ENCODE measurements at regions not wholly inside any gene's neighbourhood (a gene's known extent, or its start where the extent isn't known, plus 50 kb on each side); places are given as distances from the start of the nearest gene placed in this dataset.

GRCh38 chr9:109599711-109600110 lies 101.6 kb upstream of the PTPN3 start (continued):
- TF ChIP-seq ZNF70 (CRISPR knock-in tag; IDR thresholded peaks at IDR 0.05), result no peak

- peak; percentile 73 for ATAC-seq
- TF ChIP-seq ZFP3 (CRISPR knock-in tag; IDR thresholded peaks at IDR 0.05) (no peak), ISL1 (CRISPR knock-in tag; IDR thresholded peaks at IDR 0.05) (no peak), ZNF565 (CRISPR knock-in tag; conservative IDR thresholded peaks at IDR 0.05; ENCODE audit: low read depth) (no peak), ARNTL (CRISPR knock-in tag; IDR thresholded peaks at IDR 0.05; ENCODE audit: borderline replicate concordance, low read depth) (no peak), OSR1 (CRISPR knock-in tag; IDR thresholded peaks at IDR 0.05) (no peak), GLIS3 (CRISPR knock-in tag; IDR thresholded peaks at IDR 0.05) (no peak), CREB5 (CRISPR knock-in tag; IDR thresholded peaks at IDR 0.05; ENCODE audit: low read depth) (no peak), ZNF8 (CRISPR knock-in tag; IDR thresholded peaks at IDR 0.05) (no peak)
Observed at GRCh38 chr9:109600142-109600541, 102.0 kb upstream of the PTPN3 start.

GRCh38 chr9:109601181-109601580 lies 103.1 kb upstream of the PTPN3 start:
- TF ChIP-seq ZFP3 (CRISPR knock-in tag; IDR thresholded peaks at IDR 0.05) (no peak), TCF4 (CRISPR knock-in tag; IDR thresholded peaks at IDR 0.05; ENCODE audit: borderline replicate concordance) (no peak), RARB (CRISPR knock-in tag; IDR thresholded peaks at IDR 0.05) (no peak), ESRRG (CRISPR knock-in tag; IDR thresholded peaks at IDR 0.05) (no peak), GLIS3 (CRISPR knock-in tag; IDR thresholded peaks at IDR 0.05) (no peak), ZC3H10 (CRISPR knock-in tag; IDR thresholded peaks at IDR 0.05) (no peak), ISL1 (CRISPR knock-in tag; IDR thresholded peaks at IDR 0.05) (no peak), BACH2 (CRISPR knock-in tag; IDR thresholded peaks at IDR 0.05; ENCODE audit: borderline replicate concordance) (no peak), ZNF565 (CRISPR knock-in tag; conservative IDR thresholded peaks at IDR 0.05; ENCODE audit: low read depth) (no peak), TSHZ2 (CRISPR knock-in tag; IDR thresholded peaks at IDR 0.05) (no peak), ZFP30 (CRISPR knock-in tag; IDR thresholded peaks at IDR 0.05) (no peak), CREB5 (CRISPR knock-in tag; IDR thresholded peaks at IDR 0.05; ENCODE audit: low read depth) (no peak), PATZ1 (CRISPR knock-in tag; IDR thresholded peaks at IDR 0.05; ENCODE audit: borderline replicate concordance) (no peak), CSDC2 (CRISPR knock-in tag; IDR thresholded peaks at IDR 0.05) (no peak), ZNF8 (CRISPR knock-in tag; IDR thresholded peaks at IDR 0.05) (no peak), ARNTL (CRISPR knock-in tag; IDR thresholded peaks at IDR 0.05; ENCODE audit: borderline replicate concordance, low read depth) (no peak), SNAI2 (CRISPR knock-in tag; IDR thresholded peaks at IDR 0.05) (no peak), ZNF70 (CRISPR knock-in tag; IDR thresholded peaks at IDR 0.05) (no peak), CSRNP3 (CRISPR knock-in tag; IDR thresholded peaks at IDR 0.05) (no peak)
- ATAC-seq, result no peak

GRCh38 chr9:109602987-109603386 lies 104.9 kb upstream of the PTPN3 start:
- TF ChIP-seq ISL1 (CRISPR knock-in tag; IDR thresholded peaks at IDR 0.05), result no peak
- TF ChIP-seq CSRNP3 (CRISPR knock-in tag; IDR thresholded peaks at IDR 0.05), result no peak
- TF ChIP-seq ARNTL (CRISPR knock-in tag; IDR thresholded peaks at IDR 0.05; ENCODE audit: borderline replicate concordance, low read depth), result no peak
- no peak for TF ChIP-seq ZNF70 (CRISPR knock-in tag; IDR thresholded peaks at IDR 0.05)
- no peak for TF ChIP-seq SNAI2 (CRISPR knock-in tag; IDR thresholded peaks at IDR 0.05)
- no peak for TF ChIP-seq GLIS3 (CRISPR knock-in tag; IDR thresholded peaks at IDR 0.05)
- ATAC-seq, result no peak

Data from SK-N-SH treated with all-trans-retinoic acid at 6 μM for 48 hours (cell line).